Hepatocyte (in vitro differentiated cells): ENCODE measurements at regions not wholly inside any gene's neighbourhood (a gene's known extent, or its start where the extent isn't known, plus 50 kb on each side); places are given as distances from the start of the nearest gene placed in this dataset.

Experiments used
- CTCF ChIP-seq: fragments of 200-600 bp; sonication (generic); IDR thresholded peaks from 2 replicates; pipeline ENCODE4 v1.5.1; 2016; ENCODE audit warnings: antibody characterized with exemption, mild to moderate bottlenecking; ENCODE audit not compliant: poor library complexity
- EZH2phosphoT487 ChIP-seq: fragments of 200-600 bp; sonication (generic); IDR thresholded peaks from one replicate; pipeline ENCODE4 v1.6.1; 2018; ENCODE audit warnings: antibody characterized with exemption, mild to moderate bottlenecking, low read depth, moderate library complexity; ENCODE audit not compliant: unreplicated experiment, severe bottlenecking

DNA sequence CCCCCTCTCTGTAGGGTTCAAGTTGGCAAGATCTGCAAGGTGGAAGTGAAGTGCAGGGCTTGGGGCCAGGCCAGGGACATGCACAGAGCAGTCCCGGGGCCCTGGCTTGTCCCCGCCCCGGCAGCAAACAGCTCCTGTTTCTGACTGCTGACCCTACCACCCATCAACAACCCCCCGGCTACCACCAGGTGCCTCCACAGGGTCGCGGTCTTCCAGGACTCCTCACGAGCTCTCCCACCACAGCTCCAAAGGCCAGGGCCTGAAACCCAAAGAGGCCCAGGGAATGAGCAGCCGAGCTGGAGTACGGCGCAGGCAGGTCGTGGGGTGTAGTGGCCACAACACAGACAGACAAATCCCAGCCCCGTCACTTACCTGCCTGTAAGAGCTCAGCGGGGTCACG, 121.3 kb upstream of the SMAD3 start:
- TF ChIP-seq CTCF: no peak
- no peak for TF ChIP-seq EZH2phosphoT487
